ENCODE measurements at regions not wholly inside any gene's neighbourhood (a gene's known extent, or its start where the extent isn't known, plus 50 kb on each side); places are given as distances from the start of the nearest gene placed in this dataset.

- TF ChIP-seq YY1 (IDR thresholded peaks at IDR 0.05; ENCODE audit: insufficient read depth, insufficient read length) (no peak), SUZ12 (IDR thresholded peaks at IDR 0.05; ENCODE audit: extremely low read depth, insufficient read depth, insufficient read length) (no peak)
Observed at GRCh38 chr10:8183241-8183704, 128.8 kb downstream of the GATA3 start.
